ENCODE measurements at regions not wholly inside any gene's neighbourhood (a gene's known extent, or its start where the extent isn't known, plus 50 kb on each side); places are given as distances from the start of the nearest gene placed in this dataset.

- Mint-ChIP-seq H3K4me3 (no peak overlapping the region), H3K27me3 (ENCODE audit: insufficient read depth, low read depth, poor library complexity) (peaks cover 1% of the 10 kb centered on the region), H3K9me3 (peaks cover 3% of the 10 kb centered on the region; the same call in 1 of the 3 replicates), H3K4me1 (no peaks in the 10 kb centered on the region), H3K27ac (no peak overlapping the region), H3K36me3 (ENCODE audit: low read depth) (no peaks in the 10 kb centered on the region)
- Histone ChIP-seq H3K4me2 (no peak overlapping the region), H3K4me3 (no peak overlapping the region), H3K4me1 (ENCODE audit: insufficient read depth) (no peaks in the 10 kb centered on the region), H3K36me3 (ENCODE audit: insufficient read depth) (no peaks in the 10 kb centered on the region), H3K27ac (ENCODE audit: low read depth) (no peak overlapping the region), H3F3A (replicated peaks; ENCODE audit: low read depth) (no peaks in the 10 kb centered on the region), H4K20me1 (replicated peaks; ENCODE audit: insufficient read depth) (no peaks in the 10 kb centered on the region), H3K79me2 (replicated peaks; ENCODE audit: insufficient read depth) (no peaks in the 10 kb centered on the region), H3K27me3 (ENCODE audit: insufficient read depth) (no peaks in the 10 kb centered on the region), H3K9me2 (ENCODE audit: insufficient read depth) (no peaks in the 10 kb centered on the region), H2AFZ (no peak overlapping the region)
- ATAC-seq = no peak
- DNase-seq (ENCODE audit: low spot score) = no peak
- TF ChIP-seq EZH2phosphoT487 (IDR thresholded peaks at IDR 0.05; ENCODE audit: unreplicated experiment) = no peak
- no peak for TF ChIP-seq ETS1 (IDR thresholded peaks at IDR 0.05)
- no peak for TF ChIP-seq ZNF114 (CRISPR knock-in tag; IDR thresholded peaks at IDR 0.05)
- TF ChIP-seq NANOG (IDR thresholded peaks at IDR 0.05; ENCODE audit: borderline replicate concordance) = no peak
- no peak for TF ChIP-seq ZNF462 (CRISPR knock-in tag; IDR thresholded peaks at IDR 0.05)
- TF ChIP-seq CTCF (conservative IDR thresholded peaks at IDR 0.05; ENCODE audit: low read depth in 2 of 2) = no peak
- TF ChIP-seq EZH2 (IDR thresholded peaks at IDR 0.05; ENCODE audit: low read depth, unreplicated experiment) = no peak
- TF ChIP-seq POLR2AphosphoS5 (IDR thresholded peaks at IDR 0.05; ENCODE audit: low read depth) = no peak
- no peak for TF ChIP-seq JUNB (IDR thresholded peaks at IDR 0.05; ENCODE audit: unreplicated experiment)
- TF ChIP-seq STAT1 (IDR thresholded peaks at IDR 0.05; ENCODE audit: unreplicated experiment) = no peak
- no peak for TF ChIP-seq REST (IDR thresholded peaks at IDR 0.05; ENCODE audit: unreplicated experiment)
- no peak for TF ChIP-seq ZNF331 (CRISPR knock-in tag; IDR thresholded peaks at IDR 0.05; ENCODE audit: low read depth)
- TF ChIP-seq CREB1 (CRISPR knock-in tag; IDR thresholded peaks at IDR 0.05; ENCODE audit: low read depth) = no peak
These were observed 706.2 kb downstream of the NR2F1-AS1 start for GRCh38 chr5:92874790-92875189.

Measured in GM23338 (cell line).